ENCODE measurements at regions not wholly inside any gene's neighbourhood (a gene's known extent, or its start where the extent isn't known, plus 50 kb on each side); places are given as distances from the start of the nearest gene placed in this dataset.

DNA sequence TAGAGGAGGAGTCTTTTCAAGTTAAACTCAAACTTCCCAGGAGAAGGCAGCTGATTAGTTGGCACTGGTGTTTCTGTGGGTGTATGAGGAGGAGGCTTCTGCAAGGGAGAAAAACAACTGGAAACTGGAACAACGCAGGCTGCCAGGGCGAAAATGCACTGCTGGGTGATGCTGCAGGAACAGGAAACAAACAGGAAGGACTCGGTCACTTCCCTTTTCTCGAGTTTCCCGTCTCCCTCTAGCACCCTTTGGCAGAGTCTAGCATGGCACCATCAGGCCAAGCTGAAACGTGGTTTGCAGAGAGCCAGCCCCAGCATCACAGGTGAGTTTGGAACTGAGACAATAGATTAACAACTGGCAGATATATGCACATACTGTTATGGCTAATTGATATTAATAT, 77.5 kb upstream of the CAST start:
- in situ Hi-C loops (cut with HindIII; ENCODE audit: low sequenced_read_pairs): no loop called here

GRCh38 chr5:96588539-96588938, 73.6 kb upstream of the CAST start:
- in situ Hi-C loops (cut with HindIII; ENCODE audit: low sequenced_read_pairs): no loop called here

DNA sequence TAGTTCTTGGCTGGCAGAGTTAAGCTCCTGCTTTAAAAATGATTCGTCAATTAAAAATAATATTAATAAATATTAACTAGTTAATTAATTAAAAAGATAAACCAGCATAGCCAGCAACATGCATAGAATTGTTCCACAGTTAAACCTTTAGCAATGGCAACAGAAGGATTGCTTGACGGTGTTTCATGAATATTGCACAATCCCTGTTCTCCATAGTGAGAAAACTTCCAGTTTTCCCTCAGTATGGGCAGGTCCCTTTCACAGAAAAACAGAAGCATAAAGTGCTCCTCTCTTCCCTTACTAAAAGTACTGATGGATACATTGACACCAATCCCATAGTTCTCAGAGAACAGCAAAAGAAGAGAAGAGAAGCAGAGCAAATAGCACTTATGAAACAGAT, 71.4 kb upstream of the CAST start:
- in situ Hi-C loops (cut with HindIII; ENCODE audit: low sequenced_read_pairs): no loop called here

DNA sequence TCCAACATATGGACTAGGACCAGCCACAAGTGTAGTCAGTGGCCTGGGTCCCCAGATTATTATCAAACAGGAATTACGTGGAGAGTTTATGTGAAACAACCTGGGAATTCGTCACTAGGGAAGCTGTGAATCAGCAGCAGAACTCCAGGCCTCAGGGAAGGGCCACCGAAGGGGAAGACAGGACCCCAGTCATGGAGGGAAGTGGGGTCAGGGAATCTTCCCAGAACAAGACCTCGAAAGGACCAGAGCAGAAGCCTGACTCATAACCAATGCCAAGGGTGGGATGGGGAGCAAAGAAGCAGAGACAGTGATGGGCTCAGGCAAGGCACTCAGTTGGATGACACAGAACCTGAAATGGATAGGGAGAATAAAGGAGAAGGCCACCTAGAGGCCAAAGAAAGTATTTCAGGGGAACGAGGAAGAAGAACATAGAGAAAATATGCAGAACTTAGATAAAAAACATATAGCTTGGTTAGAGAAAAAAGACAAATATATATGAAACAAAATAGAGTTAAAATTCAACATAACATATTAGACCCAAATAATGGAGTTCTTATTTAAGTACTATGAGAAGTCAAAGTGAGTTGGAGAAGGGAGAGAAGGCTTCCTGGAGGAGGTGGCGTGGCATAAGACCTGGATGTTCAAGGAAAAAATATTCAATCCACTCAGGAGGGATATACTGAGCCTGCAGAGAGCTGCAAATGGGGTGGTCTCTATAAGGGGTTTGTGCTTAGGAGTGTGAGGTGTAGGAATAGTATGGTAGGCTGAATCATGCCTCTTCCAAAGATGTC, 66.7 kb upstream of the CAST start:
- in situ Hi-C loops (cut with HindIII; ENCODE audit: low sequenced_read_pairs): no loop called here

- in situ Hi-C loops (cut with HindIII; ENCODE audit: low sequenced_read_pairs): no loop called here
Observed at GRCh38 chr5:96597438-96598020, 64.6 kb upstream of the CAST start.

DNA sequence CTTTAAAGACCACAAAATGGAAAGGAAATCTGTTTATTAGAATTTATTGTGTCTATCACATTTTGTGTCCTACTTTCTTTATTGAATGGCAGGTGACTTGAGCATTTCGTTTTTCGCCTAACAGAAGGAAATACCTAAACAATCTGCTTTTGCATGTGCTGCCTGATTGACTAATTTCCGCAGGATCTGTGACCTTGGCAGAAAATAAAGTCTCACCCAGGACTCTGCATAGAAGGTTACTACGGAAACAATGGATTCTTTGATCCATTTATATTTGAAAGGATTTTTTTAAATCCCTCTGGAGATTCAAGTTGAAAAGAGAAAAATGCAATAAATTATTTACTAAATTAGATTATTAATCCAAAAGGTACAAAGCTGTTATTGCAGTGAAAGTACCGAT, 61.0 kb upstream of the CAST start:
- in situ Hi-C loops (cut with HindIII; ENCODE audit: low sequenced_read_pairs): loop anchor here (25.0 kb wide), 2 partner anchors 161 to 561 kb away; no protein-coding TSS in a partner anchor

DNA sequence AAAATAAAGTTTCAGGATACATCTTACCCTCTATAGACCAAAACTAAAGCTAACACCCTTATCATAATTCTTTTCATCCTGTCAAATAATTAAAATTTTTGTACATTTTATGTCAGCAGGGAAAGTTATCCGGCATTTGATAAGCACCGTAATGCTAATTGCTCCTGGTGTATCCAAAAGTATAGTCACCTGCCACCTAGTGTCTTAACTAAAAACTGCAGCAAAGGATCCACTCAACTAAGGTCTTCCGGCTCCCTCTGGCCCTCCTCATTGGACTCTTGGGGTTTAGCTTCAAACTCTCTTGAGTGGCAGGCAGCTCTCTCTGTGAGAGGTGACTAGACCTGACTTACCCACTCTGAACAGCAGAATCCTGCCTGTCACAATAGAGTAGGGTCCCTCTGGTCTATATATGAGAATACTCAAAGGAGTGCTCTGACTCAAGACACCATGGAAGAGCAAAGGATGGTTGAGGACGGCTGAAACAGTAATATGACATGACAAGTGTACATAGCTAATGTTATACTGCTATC, 60.4 kb upstream of the CAST start:
- in situ Hi-C loops (cut with HindIII; ENCODE audit: low sequenced_read_pairs): loop anchor here (25.0 kb wide), 2 partner anchors 161 to 561 kb away; no protein-coding TSS in a partner anchor

- in situ Hi-C loops (cut with HindIII; ENCODE audit: low sequenced_read_pairs): loop anchor here (25.0 kb wide), 2 partner anchors 160 to 560 kb away; no protein-coding TSS in a partner anchor
Observed at GRCh38 chr5:96602776-96603175, 59.4 kb upstream of the CAST start.

DNA sequence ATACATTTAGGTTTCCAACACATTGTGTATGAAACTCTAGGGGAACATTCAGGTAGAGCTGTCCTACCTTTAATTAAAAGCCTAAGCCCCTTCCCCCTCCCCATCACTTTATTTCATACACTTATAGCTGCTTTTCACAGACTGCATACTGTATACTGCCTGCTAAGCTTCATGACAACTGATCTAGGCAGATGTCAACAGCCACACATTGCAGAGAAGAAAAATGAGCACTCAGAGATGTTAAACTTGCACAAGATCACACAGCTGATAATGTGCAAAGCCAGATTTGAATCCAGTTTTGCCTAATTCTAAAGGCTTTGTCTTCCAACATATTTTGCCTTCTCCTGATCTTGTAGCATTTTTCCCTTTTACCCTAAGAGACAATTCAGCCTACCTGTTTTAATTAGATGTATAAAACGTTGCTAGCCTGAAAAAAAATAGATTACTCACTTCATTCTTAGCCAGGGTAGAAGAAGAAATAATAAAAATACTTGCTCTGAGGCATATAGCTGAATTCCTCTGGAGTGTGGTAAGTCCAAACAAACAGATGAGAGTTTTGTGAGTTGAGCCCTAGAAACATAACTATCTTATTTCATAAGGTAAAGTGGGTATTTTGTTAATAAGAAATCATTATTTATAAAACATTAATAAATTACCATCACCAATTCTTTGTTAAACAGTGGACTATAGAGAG, 56.9 kb upstream of the CAST start:
- in situ Hi-C loops (cut with HindIII; ENCODE audit: low sequenced_read_pairs): loop anchor here (25.0 kb wide), 2 partner anchors 157 to 557 kb away; no protein-coding TSS in a partner anchor

- in situ Hi-C loops (cut with HindIII; ENCODE audit: low sequenced_read_pairs): loop anchor here (25.0 kb wide), 2 partner anchors 153 to 553 kb away; no protein-coding TSS in a partner anchor
Observed at GRCh38 chr5:96609369-96609768, 52.8 kb upstream of the CAST start.

DNA sequence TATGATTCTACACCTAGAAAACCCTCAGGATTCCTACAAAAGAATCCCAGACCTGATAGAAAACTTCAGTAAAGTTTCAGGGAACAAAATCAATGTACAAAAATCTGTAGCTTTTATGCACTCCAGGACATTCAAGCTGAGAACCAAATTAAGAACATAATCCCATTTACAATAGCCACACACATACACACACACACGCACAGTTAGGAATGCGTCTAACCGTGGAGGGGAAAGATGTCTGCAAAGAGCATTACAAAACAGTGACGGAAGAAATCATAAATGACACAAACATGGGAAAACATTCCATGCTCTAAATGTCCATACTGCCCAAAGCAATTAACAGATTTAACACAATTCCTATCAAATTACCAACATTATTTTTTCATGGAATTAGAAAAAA, 51.4 kb upstream of the CAST start:
- in situ Hi-C loops (cut with HindIII; ENCODE audit: low sequenced_read_pairs): loop anchor here (10.0 to 25.0 kb wide), 3 partner anchors 64 to 552 kb away; no protein-coding TSS in a partner anchor

GRCh38 chr5:96611946-96612345, 50.2 kb upstream of the CAST start:
- in situ Hi-C loops (cut with HindIII; ENCODE audit: low sequenced_read_pairs): loop anchor here (10.0 to 25.0 kb wide), 3 partner anchors 63 to 550 kb away; no protein-coding TSS in a partner anchor

Measured in DLD1 (cell line).